IMR-90 (cell line): ENCODE measurements at regions not wholly inside any gene's neighbourhood (a gene's known extent, or its start where the extent isn't known, plus 50 kb on each side); places are given as distances from the start of the nearest gene placed in this dataset.

Source experiments
- ATAC-seq: fragments of 200-7000 bp; cut with Tn5 transposase; 2 replicates; pipeline ENCODE4 v1.9.1; 2020; ENCODE audit warnings: low read depth, mild to moderate bottlenecking, moderate library complexity
- BruUV-seq: library from RNA; stranded (reverse); fragments of 400-500 nt; replicated peaks from 2 replicates; lab custom pipeline; 2021; lab: Mats Ljungman, UMichigan
- CTCF ChIA-PET: fragments of 300-600 bp; formaldehyde crosslinking; extraction: SDS; loops from one replicate; lab custom pipeline; 2021; ENCODE audit warnings: antibody characterized with exemption; lab: Yijun Ruan, JAX
- POLR2A ChIA-PET: fragments of 300-600 bp; sonication (Branson Sonifier 250); formaldehyde crosslinking; loops from one replicate; lab custom pipeline; 2022; ENCODE audit warnings: antibody characterized with exemption; ENCODE audit not compliant: unreplicated experiment; lab: Charles Lee
- DNase-seq: peaks from one replicate; pipeline ENCODE4 v3.0.0; 2013
- H2AFZ ChIP-seq: replicated peaks from 2 replicates; pipeline ENCODE3; 2013; ENCODE audit warnings: low read length, mild to moderate bottlenecking; ENCODE audit not compliant: poor library complexity
- H2AK5ac ChIP-seq: 2 replicates; pipeline ENCODE4 v1.6.1; 2013; ENCODE audit warnings: low read depth, low read length, inconsistent platforms
- H2AK9ac ChIP-seq: replicated peaks from 2 replicates; pipeline ENCODE3; 2013; ENCODE audit warnings: mild to moderate bottlenecking, low read depth, low read length, moderate library complexity; ENCODE audit not compliant: poor library complexity
- H2BK120ac ChIP-seq: 2 replicates; pipeline ENCODE4 v1.6.1; 2013; ENCODE audit warnings: low read depth, low read length, inconsistent platforms
- H2BK15ac ChIP-seq: 3 replicates; pipeline ENCODE4 v1.6.1; 2013; ENCODE audit warnings: low read depth, low read length, inconsistent platforms
- H2BK20ac ChIP-seq: 2 replicates; pipeline ENCODE4 v1.6.1; 2013; ENCODE audit warnings: low read depth, mild to moderate bottlenecking, inconsistent platforms, low read length, moderate library complexity
- H2BK5ac ChIP-seq: 2 replicates; pipeline ENCODE4 v1.6.1; 2013; ENCODE audit warnings: mild to moderate bottlenecking, low read depth, low read length, inconsistent platforms; ENCODE audit not compliant: poor library complexity, severe bottlenecking
- H3K14ac ChIP-seq: replicated peaks from 2 replicates; pipeline ENCODE4 v1.6.1; 2013; ENCODE audit warnings: low read depth, low read length, inconsistent platforms
- H3K18ac ChIP-seq: 2 replicates; pipeline ENCODE4 v1.6.1; 2013; ENCODE audit warnings: low read depth, low read length, control low read depth
- H3K23ac ChIP-seq: 2 replicates; pipeline ENCODE4 v1.6.1; 2013; ENCODE audit warnings: low read depth, low read length, inconsistent platforms
- H3K27ac ChIP-seq: 2 replicates; pipeline ENCODE4 v1.5.1; 2013; ENCODE audit warnings: mild to moderate bottlenecking, control low read depth, low read length; ENCODE audit not compliant: insufficient read depth
- H3K27me3 ChIP-seq: 2 replicates; pipeline ENCODE4 v1.6.1; 2013; ENCODE audit warnings: low read length; ENCODE audit not compliant: control insufficient read depth, insufficient read depth
- H3K36me3 ChIP-seq: 2 replicates; pipeline ENCODE4 v1.6.1; 2013; ENCODE audit warnings: low read length, mixed read lengths; ENCODE audit not compliant: control insufficient read depth, insufficient read depth
- H3K4ac ChIP-seq: 2 replicates; pipeline ENCODE4 v1.6.1; 2013; ENCODE audit warnings: low read depth, low read length, inconsistent platforms
- H3K4me1 ChIP-seq: 2 replicates; pipeline ENCODE4 v1.6.1; 2013; ENCODE audit warnings: low read length, mixed read lengths; ENCODE audit not compliant: control insufficient read depth, insufficient read depth
- H3K4me2 ChIP-seq: 2 replicates; pipeline ENCODE4 v1.6.1; 2013; ENCODE audit warnings: low read depth, mild to moderate bottlenecking, control low read depth, low read length, moderate library complexity
- H3K4me3 ChIP-seq: 2 replicates; pipeline ENCODE4 v1.5.1; 2013; ENCODE audit warnings: low read depth, mild to moderate bottlenecking, control low read depth, low read length, moderate library complexity; ENCODE audit not compliant: insufficient read depth
- H3K56ac ChIP-seq: 2 replicates; pipeline ENCODE4 v1.6.1; 2013; ENCODE audit warnings: low read length, inconsistent platforms; ENCODE audit not compliant: insufficient read depth; ENCODE audit errors: extremely low read depth
- H3K79me1 ChIP-seq, 2 experiments: 2 replicates each; pipeline ENCODE4 v1.6.1; 2013; ENCODE audit warnings: low read length in 2 of 2, inconsistent platforms in 1 of 2, low read depth in 1 of 2
- H3K9ac ChIP-seq: 2 replicates; pipeline ENCODE4 v1.6.1; 2013; ENCODE audit warnings: low read depth, low read length, control low read depth
- H3K9me1 ChIP-seq: 2 replicates; pipeline ENCODE4 v1.6.1; 2013; ENCODE audit warnings: low read length, inconsistent platforms; ENCODE audit not compliant: insufficient read depth
- H3K9me3 ChIP-seq: 2 replicates; pipeline ENCODE4 v1.6.1; 2013; ENCODE audit warnings: low read length; ENCODE audit not compliant: control insufficient read depth, insufficient read depth
- H4K20me1 ChIP-seq: 2 replicates; pipeline ENCODE4 v1.6.1; 2013; ENCODE audit warnings: low read length, inconsistent platforms; ENCODE audit not compliant: insufficient read depth
- H4K5ac ChIP-seq: 2 replicates; pipeline ENCODE4 v1.6.1; 2013; ENCODE audit warnings: mild to moderate bottlenecking, low read depth, low read length, control low read depth
- H4K8ac ChIP-seq, 2 experiments: 2 replicates each; pipeline ENCODE4 v1.6.1; 2013; ENCODE audit warnings: low read depth in 2 of 2, low read length in 2 of 2, control low read depth in 1 of 2, inconsistent platforms in 1 of 2
- H4K91ac ChIP-seq: 2 replicates; pipeline ENCODE4 v1.6.1; 2013; ENCODE audit warnings: low read depth, low read length, inconsistent platforms; ENCODE audit not compliant: insufficient read depth
- BHLHE40 ChIP-seq: fragments of 150-350 bp; IDR thresholded peaks from 2 replicates; pipeline ENCODE4 v1.6.1; 2016; ENCODE audit warnings: mild to moderate bottlenecking, low read depth, low read length
- CEBPB ChIP-seq: IDR thresholded peaks from 2 replicates; pipeline ENCODE4 v1.6.1; 2012; ENCODE audit warnings: low read depth, low read length, improper control_type of control experiment
- CHD1 ChIP-seq: IDR thresholded peaks from 2 replicates; pipeline ENCODE4 v1.6.1; 2012; ENCODE audit warnings: low read depth, low read length, improper control_type of control experiment
- CTCF ChIP-seq: conservative IDR thresholded peaks from 2 replicates; pipeline ENCODE4 v1.5.1; 2012; ENCODE audit warnings: mild to moderate bottlenecking, low read depth, low read length, improper control_type of control experiment
- ELK1 ChIP-seq: fragments of 150-350 bp; IDR thresholded peaks from 2 replicates; pipeline ENCODE4 v1.6.1; 2016; ENCODE audit warnings: low read depth, mild to moderate bottlenecking, low read length, moderate library complexity, borderline replicate concordance
- FOS ChIP-seq: fragments of 150-350 bp; IDR thresholded peaks from 2 replicates; pipeline ENCODE4 v1.6.1; 2016; ENCODE audit warnings: low read depth, low read length
- MAFK ChIP-seq: IDR thresholded peaks from 2 replicates; pipeline ENCODE4 v1.6.1; 2012; ENCODE audit warnings: low read depth, low read length, improper control_type of control experiment
- MAZ ChIP-seq: IDR thresholded peaks from 2 replicates; pipeline ENCODE4 v1.6.1; 2012; ENCODE audit warnings: low read depth, mild to moderate bottlenecking, low read length, improper control_type of control experiment, moderate library complexity, borderline replicate concordance
- MXI1 ChIP-seq: IDR thresholded peaks from 2 replicates; pipeline ENCODE4 v1.6.1; 2012; ENCODE audit warnings: low read depth, mild to moderate bottlenecking, low read length, moderate library complexity, borderline replicate concordance
- NFE2L2 ChIP-seq: fragments of 150-350 bp; IDR thresholded peaks from 2 replicates; pipeline ENCODE4 v1.6.1; 2016; ENCODE audit warnings: low read depth, mild to moderate bottlenecking, low read length
- POLR2A ChIP-seq: IDR thresholded peaks from 2 replicates; pipeline ENCODE4 v1.6.1; 2012; ENCODE audit warnings: mild to moderate bottlenecking, low read depth, low read length
- RAD21 ChIP-seq: IDR thresholded peaks from 2 replicates; pipeline ENCODE4 v1.6.1; 2012; ENCODE audit warnings: low read length, improper control_type of control experiment
- RCOR1 ChIP-seq: IDR thresholded peaks from 2 replicates; pipeline ENCODE4 v1.6.1; 2012; ENCODE audit warnings: mild to moderate bottlenecking, low read length, improper control_type of control experiment; ENCODE audit not compliant: insufficient replicate concordance
- RFX5 ChIP-seq: IDR thresholded peaks from 2 replicates; pipeline ENCODE4 v1.8.0; 2012; ENCODE audit warnings: low read depth, mild to moderate bottlenecking, low read length, moderate library complexity
- SMC3 ChIP-seq: fragments of 150-350 bp; IDR thresholded peaks from 2 replicates; pipeline ENCODE4 v1.6.1; 2016; ENCODE audit warnings: low read depth, mild to moderate bottlenecking, antibody characterized with exemption, low read length, moderate library complexity
- USF2 ChIP-seq: fragments of 150-350 bp; IDR thresholded peaks from 2 replicates; pipeline ENCODE4 v1.6.1; 2017; ENCODE audit warnings: mild to moderate bottlenecking, antibody characterized with exemption, low read length, low read depth
- WGBS, 2 experiments: methylation state at CpG; one replicate each; pipeline versions ENCODE4 v1.1.5 to v1.1.7; 2013; ENCODE audit warnings: missing lambda C conversion rate in 2 of 2; ENCODE audit not compliant: insufficient read length in 1 of 2; ENCODE audit errors: extremely low coverage in 2 of 2; 5-methylcytosine and 5-hydroxymethylcytosine counted together
- dilution Hi-C: fragments of 300-500 bp; cut with HindIII; formaldehyde crosslinking; loops from one replicate; pipeline ENCODE4 v1.14.3; 2018; ENCODE audit warnings: low sequenced_read_pairs; ENCODE audit not compliant: unreplicated experiment
- in situ Hi-C: fragments of 300-500 bp; cut with MboI; formaldehyde crosslinking; loops from 3 replicates; pipeline ENCODE4 v1.14.3; 2019; ENCODE audit warnings: low sequenced_read_pairs, inconsistent platforms, mixed read lengths
- intact Hi-C: fragments of 100-400 bp; cut with micrococcal nuclease; formaldehyde crosslinking; loops from 2 replicates; pipeline ENCODE4 v1.10.0; 2022

- intact Hi-C loops = no loop called here
These were observed 329.3 kb downstream of the INSIG2 start for GRCh38 chr2:118417406-118418120.

More at GRCh38 chr2:118417406-118418120, 329.3 kb downstream of the INSIG2 start:
- CTCF ChIA-PET = no interaction called here
- dilution Hi-C loops = no loop called here
- Histone ChIP-seq H3K23ac (no peak overlapping the region), H3K9ac (no peak overlapping the region), H3K18ac (no peak overlapping the region), H3K4me1 (no peaks in the 10 kb centered on the region), H2AFZ (no peak overlapping the region), H3K9me1 (no peaks in the 10 kb centered on the region), H3K27me3 (no peaks in the 10 kb centered on the region), H3K14ac (no peak overlapping the region), H3K79me1 (no peaks in the 10 kb centered on the region), H2BK120ac (no peak overlapping the region), H3K56ac (no peak overlapping the region), H3K36me3 (no peaks in the 10 kb centered on the region), H2BK20ac (no peak overlapping the region), H3K9me3 (no peaks in the 10 kb centered on the region), H2AK9ac (no peak overlapping the region), H4K20me1 (no peaks in the 10 kb centered on the region), H4K5ac (no peak overlapping the region), H4K91ac (no peak overlapping the region), H3K4ac (no peak overlapping the region), H3K4me2 (no peak overlapping the region), H3K27ac (no peak overlapping the region), H4K8ac (no peak overlapping the region), H2BK5ac (no peak overlapping the region), H3K4me3 (no peak overlapping the region), H2AK5ac (no peak overlapping the region), H2BK15ac (no peak overlapping the region)
- POLR2A ChIA-PET = no interaction called here
- in situ Hi-C loops = no loop called here
- BruUV-seq = no TSS peak
- DNase-seq (peak; percentile 12), ATAC-seq (no peak)
- no peak for TF ChIP-seq MXI1
- no peak for TF ChIP-seq RFX5
- no peak for TF ChIP-seq MAFK
- no peak for TF ChIP-seq POLR2A
- TF ChIP-seq CEBPB = no peak
- no peak for TF ChIP-seq USF2
- no peak for TF ChIP-seq ELK1
- no peak for TF ChIP-seq CTCF
- TF ChIP-seq CHD1 = no peak
- TF ChIP-seq MAZ = no peak
- no peak for TF ChIP-seq BHLHE40
- no peak for TF ChIP-seq RAD21
- no peak for TF ChIP-seq SMC3
- TF ChIP-seq RCOR1 = no peak
- no peak for TF ChIP-seq FOS
- TF ChIP-seq NFE2L2 = no peak
- WGBS, 2 experiments = no CpG with 5 or more reads among the region's 3 CpGs
